Gastrocnemius medialis (tissue), 4 donors: ENCODE measurements at regions not wholly inside any gene's neighbourhood (a gene's known extent, or its start where the extent isn't known, plus 50 kb on each side); places are given as distances from the start of the nearest gene placed in this dataset.

Experiments used
- CTCF ChIP-seq, 5 experiments: fragments of 450-650 bp in 3 of 5; fragments of 200-600 bp in 2 of 5; sonication (generic) in 2 of 5; IDR thresholded peaks in 4 of 5; conservative IDR thresholded peaks in 1 of 5; 1 replicate in 4 of 5; 2 replicates in 1 of 5; pipeline ENCODE4 v1.5.1; 2016 to 2019; ENCODE audit warnings: antibody characterized with exemption in 5 of 5, mild to moderate bottlenecking in 3 of 5, moderate library complexity in 3 of 5
- POLR2A ChIP-seq, 2 donors: fragments of 450-650 bp; IDR thresholded peaks; one replicate each; pipeline ENCODE4 v1.6.1; 2017; ENCODE audit warnings: antibody characterized with exemption in 2 of 2, mild to moderate bottlenecking in 2 of 2, moderate library complexity in 2 of 2

GRCh38 chr2:16154061-16154460 lies 213.7 kb downstream of the MYCN start:
- TF ChIP-seq POLR2A (IDR thresholded peaks at IDR 0.05) (no peak), CTCF (IDR thresholded peaks at IDR 0.05 in 4 of 5, conservative IDR thresholded peaks at IDR 0.05 in 1 of 5) (no peak)
